GM18519 (cell line): ENCODE measurements at regions not wholly inside any gene's neighbourhood (a gene's known extent, or its start where the extent isn't known, plus 50 kb on each side); places are given as distances from the start of the nearest gene placed in this dataset.

Source experiments
- ATAC-seq: cut with Tn5 transposase; IDR thresholded peaks from one replicate; pipeline ENCODE4 v1.9.1; 2021; ENCODE audit warnings: mild to moderate bottlenecking, moderate library complexity; ENCODE audit not compliant: unreplicated experiment, low FRiP score

- no peak for ATAC-seq
Measured at GRCh38 chr13:43983373-43983772, 103.7 kb downstream of the LACC1 start.

- ATAC-seq = no peak
Measured at GRCh38 chr13:43984292-43984691, 104.6 kb downstream of the LACC1 start.

- ATAC-seq = no peak
Measured at GRCh38 chr13:43985422-43986072, 105.8 kb downstream of the LACC1 start.

GRCh38 chr13:43986421-43986981 lies 106.8 kb downstream of the LACC1 start:
- no peak for ATAC-seq

- no peak for ATAC-seq
Measured at GRCh38 chr13:43988302-43988701, 108.6 kb downstream of the LACC1 start.

GRCh38 chr13:43990021-43990420 lies 110.3 kb downstream of the LACC1 start:
- no peak for ATAC-seq

GRCh38 chr13:43990829-43991228 lies 111.1 kb downstream of the LACC1 start:
- no peak for ATAC-seq

GRCh38 chr13:43991773-43992201 lies 112.1 kb downstream of the LACC1 start:
- no peak for ATAC-seq

GRCh38 chr13:43992211-43992610 lies 112.5 kb downstream of the LACC1 start:
- ATAC-seq = no peak

- ATAC-seq = no peak
Measured at GRCh38 chr13:43994999-43995859, 115.5 kb downstream of the LACC1 start.

- no peak for ATAC-seq
Measured at GRCh38 chr13:43996221-43996620, 116.5 kb downstream of the LACC1 start.

GRCh38 chr13:44003481-44003880 lies 123.8 kb downstream of the LACC1 start:
- no peak for ATAC-seq

- ATAC-seq = no peak
Measured at GRCh38 chr13:44004878-44005277, 125.2 kb downstream of the LACC1 start.

GRCh38 chr13:44007451-44007850 lies 127.7 kb downstream of the LACC1 start:
- ATAC-seq = no peak

- ATAC-seq = no peak
Measured at GRCh38 chr13:44011036-44011435, 131.3 kb downstream of the LACC1 start.

GRCh38 chr13:44012910-44013757 lies 133.4 kb downstream of the LACC1 start:
- no peak for ATAC-seq

- ATAC-seq = no peak
Measured at GRCh38 chr13:44013758-44014291, 134.1 kb downstream of the LACC1 start.

GRCh38 chr13:44014501-44014900 lies 134.8 kb downstream of the LACC1 start:
- no peak for ATAC-seq

- ATAC-seq = no peak
Measured at GRCh38 chr13:44015118-44015517, 135.4 kb downstream of the LACC1 start.

GRCh38 chr13:44015811-44016210 lies 136.1 kb downstream of the LACC1 start:
- no peak for ATAC-seq
